Astrocyte of the hippocampus (primary cell): ENCODE measurements at regions not wholly inside any gene's neighbourhood (a gene's known extent, or its start where the extent isn't known, plus 50 kb on each side); places are given as distances from the start of the nearest gene placed in this dataset.
"Not testable (repeated sequence)": the region's sequence is repeated elsewhere in the genome, so short reads cannot be mapped to it uniquely, and the experiment has no call there.

Experiments used
- DNase-seq: peaks from one replicate; pipeline ENCODE4 v3.0.0; 2011; ENCODE audit warnings: low read depth, low spot score

- no peak for DNase-seq
These were observed 419.4 kb downstream of the ISL1 start for GRCh38 chr5:51802551-51803184.

- no peak for DNase-seq
These were observed 423.4 kb downstream of the ISL1 start for GRCh38 chr5:51806677-51807076.

- DNase-seq, result no peak
These were observed 427.3 kb downstream of the ISL1 start for GRCh38 chr5:51810592-51810991.

GRCh38 chr5:51811883-51812471 lies 428.7 kb downstream of the ISL1 start:
- DNase-seq, result no peak

- DNase-seq, result not testable (repeated sequence)
These were observed 431.6 kb downstream of the ISL1 start for GRCh38 chr5:51814817-51815216.

GRCh38 chr5:51816427-51816826 lies 433.2 kb downstream of the ISL1 start:
- DNase-seq, result no peak

GRCh38 chr5:51821697-51822096 lies 438.4 kb downstream of the ISL1 start:
- peak; percentile 21 for DNase-seq

GRCh38 chr5:51829230-51829629 lies 446.0 kb downstream of the ISL1 start:
- no peak for DNase-seq

- DNase-seq, result peak; percentile 0
These were observed 446.4 kb downstream of the ISL1 start for GRCh38 chr5:51829691-51830090.

GRCh38 chr5:51832934-51833470 lies 449.8 kb downstream of the ISL1 start:
- DNase-seq, result peak; percentile 12

- DNase-seq, result no peak
These were observed 455.2 kb downstream of the ISL1 start for GRCh38 chr5:51838459-51838858.

GRCh38 chr5:51843893-51844292 lies 460.6 kb downstream of the ISL1 start:
- DNase-seq, result no peak

- DNase-seq, result no peak
These were observed 462.8 kb downstream of the ISL1 start for GRCh38 chr5:51846015-51846414.

GRCh38 chr5:51859624-51860023 lies 476.4 kb downstream of the ISL1 start:
- no peak for DNase-seq

- DNase-seq, result no peak
These were observed 477.3 kb downstream of the ISL1 start for GRCh38 chr5:51860532-51861018.

GRCh38 chr5:51872144-51872543 lies 488.9 kb downstream of the ISL1 start:
- DNase-seq, result no peak

GRCh38 chr5:51881901-51882300 lies 498.7 kb downstream of the ISL1 start:
- peak; percentile 1 for DNase-seq

- DNase-seq, result no peak
These were observed 499.4 kb downstream of the ISL1 start for GRCh38 chr5:51882647-51883046.

GRCh38 chr5:51889703-51890102 lies 506.5 kb downstream of the ISL1 start:
- DNase-seq, result no peak

GRCh38 chr5:51890435-51891116 lies 507.3 kb downstream of the ISL1 start:
- no peak for DNase-seq

GRCh38 chr5:51892680-51893079 lies 509.4 kb downstream of the ISL1 start:
- DNase-seq, result no peak

GRCh38 chr5:51895834-51896233 lies 512.6 kb downstream of the ISL1 start:
- no peak for DNase-seq

- DNase-seq, result no peak
These were observed 519.3 kb downstream of the ISL1 start for GRCh38 chr5:51902512-51902911.
